ENCODE measurements at regions not wholly inside any gene's neighbourhood (a gene's known extent, or its start where the extent isn't known, plus 50 kb on each side); places are given as distances from the start of the nearest gene placed in this dataset.

DNA sequence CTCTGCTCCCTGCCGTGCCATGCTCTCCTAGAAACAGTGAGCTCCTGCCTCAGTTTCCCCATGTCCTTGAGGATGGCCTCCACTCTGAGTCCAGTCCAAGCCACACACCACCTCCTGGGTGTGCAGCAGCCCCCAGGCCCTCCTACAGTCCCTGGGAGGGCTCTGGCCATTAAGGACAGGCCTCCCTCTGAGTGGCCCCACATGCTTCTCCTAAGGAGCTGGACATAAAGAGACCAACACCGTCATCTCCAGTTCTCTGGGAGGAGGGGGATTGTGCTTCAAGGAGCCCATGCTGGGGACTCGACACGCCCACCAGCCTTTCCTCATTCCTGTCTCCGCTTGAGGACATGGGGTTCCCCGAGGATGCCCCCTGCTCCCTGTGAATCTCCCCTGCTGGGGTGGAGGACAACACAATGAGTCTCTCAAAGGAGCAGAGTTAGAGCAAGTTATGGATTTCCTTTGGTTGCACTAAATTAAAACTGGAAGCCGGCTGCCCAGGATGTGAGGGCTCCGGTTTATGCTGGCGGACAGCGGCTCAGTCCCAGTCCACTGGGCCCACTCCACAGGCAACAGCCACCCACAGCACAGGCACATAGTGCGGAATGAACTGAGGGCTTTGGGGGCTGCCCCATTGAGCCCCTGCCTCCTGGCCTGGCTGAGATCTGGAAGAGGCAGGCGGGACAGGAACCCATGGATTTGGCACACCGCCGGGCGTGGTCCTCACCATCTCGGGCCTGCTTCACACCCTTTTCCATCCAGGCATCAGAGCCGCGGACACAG is 165.6 kb upstream of the IQSEC1 start:
- H3K4ac ChIP-seq (ENCODE audit: low read depth, low read length) = no peak overlapping the region
- no peak overlapping the region for H3K4me3 ChIP-seq (ENCODE audit: insufficient read depth, low read depth, low read length)
- no peak overlapping the region for H2BK5ac ChIP-seq (ENCODE audit: low read depth, low read length, poor library complexity, severe bottlenecking)
- no peak overlapping the region for H3K14ac ChIP-seq (replicated peaks; ENCODE audit: low read depth, low read length)
- no peaks in the 10 kb centered on the region for H3K36me3 ChIP-seq (ENCODE audit: control insufficient read depth, insufficient read depth, low read length)
- H2BK15ac ChIP-seq (ENCODE audit: low read depth, low read length) = no peak overlapping the region
- no peaks in the 10 kb centered on the region for H3K79me1 ChIP-seq (ENCODE audit: low read depth in 1 of 2, low read length in 2 of 2)
- H2AFZ ChIP-seq (replicated peaks; ENCODE audit: low read length, poor library complexity) = no peak overlapping the region
- H4K20me1 ChIP-seq (ENCODE audit: insufficient read depth, low read length) = no peaks in the 10 kb centered on the region
- no peak for ATAC-seq (ENCODE audit: low read depth)
- H3K56ac ChIP-seq (ENCODE audit: extremely low read depth, insufficient read depth, low read length) = no peak overlapping the region
- no peaks in the 10 kb centered on the region for H3K9me1 ChIP-seq (ENCODE audit: insufficient read depth, low read length)
- ChIA-PET POLR2A (ENCODE audit: unreplicated experiment) (no interaction called here), CTCF (no interaction called here)
- no peaks in the 10 kb centered on the region for H3K9me3 ChIP-seq (ENCODE audit: control insufficient read depth, insufficient read depth, low read length)
- H3K4me2 ChIP-seq (ENCODE audit: low read depth, low read length) = no peak overlapping the region
- H4K91ac ChIP-seq (ENCODE audit: insufficient read depth, low read depth, low read length) = no peak overlapping the region
- H4K5ac ChIP-seq (ENCODE audit: low read depth, low read length) = no peak overlapping the region
- H3K23ac ChIP-seq (ENCODE audit: low read depth, low read length) = no peak overlapping the region
- no peak overlapping the region for H2BK20ac ChIP-seq (ENCODE audit: low read depth, low read length)
- H3K27ac ChIP-seq (ENCODE audit: insufficient read depth, low read length) = no peak overlapping the region
- BruUV-seq (replicated peaks) = no TSS peak
- no peak for DNase-seq
- intact Hi-C loops (cut with micrococcal nuclease) (no loop called here), in situ Hi-C loops (cut with MboI; ENCODE audit: low sequenced_read_pairs) (no loop called here), dilution Hi-C loops (cut with HindIII; ENCODE audit: low sequenced_read_pairs, unreplicated experiment) (no loop called here)
- no peak overlapping the region for H3K9ac ChIP-seq (ENCODE audit: low read depth, low read length)
- no peak overlapping the region for H4K8ac ChIP-seq (ENCODE audit: low read depth in 2 of 2, low read length in 2 of 2)
- TF ChIP-seq RFX5 (IDR thresholded peaks at IDR 0.05; ENCODE audit: low read depth, low read length) = no peak
- no peak for TF ChIP-seq FOS (IDR thresholded peaks at IDR 0.05; ENCODE audit: low read depth, low read length)
- no peak for TF ChIP-seq SMC3 (IDR thresholded peaks at IDR 0.05; ENCODE audit: low read depth, low read length)
- no peak for TF ChIP-seq BHLHE40 (IDR thresholded peaks at IDR 0.05; ENCODE audit: low read depth, low read length)
- TF ChIP-seq POLR2A (IDR thresholded peaks at IDR 0.05; ENCODE audit: low read depth, low read length) = no peak
- TF ChIP-seq, protein P1, sequence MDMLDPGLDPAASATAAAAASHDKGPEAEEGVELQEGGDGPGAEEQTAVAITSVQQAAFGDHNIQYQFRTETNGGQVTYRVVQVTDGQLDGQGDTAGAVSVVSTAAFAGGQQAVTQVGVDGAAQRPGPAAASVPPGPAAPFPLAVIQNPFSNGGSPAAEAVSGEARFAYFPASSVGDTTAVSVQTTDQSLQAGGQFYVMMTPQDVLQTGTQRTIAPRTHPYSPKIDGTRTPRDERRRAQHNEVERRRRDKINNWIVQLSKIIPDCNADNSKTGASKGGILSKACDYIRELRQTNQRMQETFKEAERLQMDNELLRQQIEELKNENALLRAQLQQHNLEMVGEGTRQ (IDR thresholded peaks at IDR 0.05; ENCODE audit: low read depth, low read length) = no peak
- H3K27me3 ChIP-seq (ENCODE audit: control insufficient read depth, insufficient read depth, low read length) = peaks cover 22% of the 10 kb centered on the region
- H2AK5ac ChIP-seq (ENCODE audit: low read depth, low read length) = no peak overlapping the region
- WGBS, 2 experiments (ENCODE audit: extremely low coverage in 2 of 2, insufficient read length in 1 of 2) = 97% methylated on average over 4 of the region's 18 CpGs; no CpG with 5 or more reads in 1 of the 2 experiments
- no peak overlapping the region for H2BK120ac ChIP-seq (ENCODE audit: low read depth, low read length)
- H3K4me1 ChIP-seq (ENCODE audit: control insufficient read depth, insufficient read depth, low read length) = no peaks in the 10 kb centered on the region
- no peak overlapping the region for H2AK9ac ChIP-seq (replicated peaks; ENCODE audit: low read depth, low read length, poor library complexity)
- no peak overlapping the region for H3K18ac ChIP-seq (ENCODE audit: low read depth, low read length)
